ENCODE measurements at regions not wholly inside any gene's neighbourhood (a gene's known extent, or its start where the extent isn't known, plus 50 kb on each side); places are given as distances from the start of the nearest gene placed in this dataset.
"Not testable (repeated sequence)": the region's sequence is repeated elsewhere in the genome, so short reads cannot be mapped to it uniquely, and the experiment has no call there.

DNA sequence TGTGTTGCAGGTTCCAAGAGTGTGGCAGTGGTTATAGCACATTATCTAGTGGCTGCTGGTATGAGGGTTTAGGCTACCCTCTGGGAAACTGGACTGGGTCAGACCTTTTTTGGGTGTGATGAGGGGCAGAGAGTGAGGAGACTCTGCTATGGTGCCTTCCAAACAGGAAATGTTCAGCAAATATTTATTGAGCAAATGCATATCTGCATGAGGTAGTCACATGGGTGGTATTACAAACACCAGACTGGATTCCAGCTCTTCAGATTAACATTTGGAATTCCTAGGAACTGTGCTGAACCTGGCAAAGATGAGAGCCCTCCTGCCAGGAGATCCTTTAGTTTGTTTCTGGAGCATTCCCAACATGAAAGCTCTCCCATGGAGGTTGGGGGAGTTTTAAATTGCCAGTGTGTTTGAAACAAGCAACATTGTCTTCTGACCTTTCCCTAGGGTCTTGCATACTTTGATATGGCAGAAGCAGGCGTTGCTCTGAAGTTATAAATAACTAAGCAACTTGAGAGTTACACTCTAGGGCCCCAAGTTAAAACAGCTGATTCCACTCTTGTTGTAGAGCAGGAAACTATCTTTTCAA is 341.2 kb upstream of the C2CD4B start:
- no peak for DNase-seq (ENCODE audit: low spot score)

DNA sequence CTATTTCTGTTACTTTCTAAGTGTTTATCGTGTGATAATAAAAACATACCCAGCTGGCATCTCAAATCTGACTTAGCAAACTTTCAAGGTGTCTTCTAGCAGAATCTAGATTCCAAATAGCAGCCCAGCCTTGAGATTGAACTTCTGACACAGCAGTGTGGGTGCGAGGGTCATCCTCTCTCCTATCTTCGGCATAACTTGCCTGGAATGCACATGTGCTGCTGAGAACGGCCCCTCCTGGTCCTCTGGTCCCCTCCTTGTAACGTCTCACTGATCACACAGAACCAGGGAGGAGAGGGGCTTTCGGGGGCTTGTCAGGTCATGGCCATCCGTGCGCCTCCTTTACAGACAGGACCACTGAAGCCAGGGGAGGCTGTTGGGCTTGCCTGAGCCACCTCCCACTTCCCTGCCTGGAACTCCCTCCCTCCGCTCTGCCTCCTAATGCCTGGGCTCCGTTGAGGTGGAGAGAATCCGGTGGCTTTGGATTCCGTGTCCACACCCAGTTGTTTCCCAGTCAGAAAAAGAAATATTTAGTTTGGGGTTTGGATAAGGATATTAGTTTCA is 344.4 kb upstream of the C2CD4B start:
- DNase-seq (ENCODE audit: low spot score) = no peak

DNA sequence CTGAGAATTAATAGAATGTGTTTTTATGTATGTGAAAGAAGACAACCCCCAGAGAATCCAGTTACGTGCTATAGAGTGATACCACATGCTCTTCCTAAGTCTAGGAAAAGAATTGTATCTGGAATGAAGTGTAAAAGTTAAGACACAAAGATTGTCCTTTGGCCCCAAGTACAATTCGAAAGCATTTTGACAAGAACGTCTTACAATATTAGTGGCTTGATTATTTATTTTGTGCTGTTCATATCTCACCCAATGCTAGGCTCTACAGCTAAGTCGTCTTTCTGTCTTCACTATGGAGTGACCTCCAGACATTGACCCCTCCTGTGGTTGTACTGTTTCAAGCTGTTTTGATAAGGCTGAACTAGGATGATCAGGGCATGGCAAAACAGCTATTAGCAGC is 345.7 kb upstream of the C2CD4B start:
- DNase-seq (ENCODE audit: low spot score) = no peak

DNA sequence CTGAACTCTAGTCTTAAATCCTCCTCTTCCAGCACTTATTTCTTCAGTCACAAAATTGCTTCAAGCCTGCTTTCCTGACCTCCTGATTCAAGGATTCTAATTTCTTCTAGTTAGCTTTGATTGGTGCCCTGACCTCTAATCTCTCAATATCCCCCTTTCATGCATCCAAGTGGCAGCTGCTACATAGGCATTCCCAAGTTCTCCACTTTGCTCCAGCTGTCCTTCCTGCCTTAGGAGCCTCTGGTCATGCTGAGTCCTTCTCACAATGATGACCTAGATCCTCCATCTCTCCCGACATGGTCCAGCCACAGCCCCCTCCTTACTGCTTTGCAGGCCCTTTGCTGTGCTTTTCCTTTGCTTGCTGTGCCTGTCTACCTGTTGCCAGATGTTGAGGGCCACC is 347.8 kb upstream of the C2CD4B start:
- DNase-seq (ENCODE audit: low spot score) = no peak

DNA sequence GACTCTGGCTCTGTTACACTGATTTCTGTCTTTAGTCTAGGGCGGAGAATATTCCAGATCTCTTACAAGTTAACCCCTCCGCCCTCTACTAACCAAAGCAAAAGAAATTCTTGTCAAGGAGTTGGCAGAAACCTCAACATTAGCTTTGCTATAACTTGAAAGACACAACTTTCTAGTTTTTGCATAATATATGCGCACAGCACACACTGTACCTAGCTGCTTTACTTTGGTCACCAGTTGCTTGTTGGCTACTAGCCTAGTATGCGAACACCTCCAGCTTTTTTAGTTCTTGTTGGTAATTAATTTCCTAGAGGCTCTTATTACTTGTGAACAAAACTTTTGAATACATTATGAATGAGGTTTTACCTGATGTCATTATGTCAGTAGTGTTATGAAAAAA is 348.8 kb upstream of the C2CD4B start:
- DNase-seq (ENCODE audit: low spot score) = no peak

DNA sequence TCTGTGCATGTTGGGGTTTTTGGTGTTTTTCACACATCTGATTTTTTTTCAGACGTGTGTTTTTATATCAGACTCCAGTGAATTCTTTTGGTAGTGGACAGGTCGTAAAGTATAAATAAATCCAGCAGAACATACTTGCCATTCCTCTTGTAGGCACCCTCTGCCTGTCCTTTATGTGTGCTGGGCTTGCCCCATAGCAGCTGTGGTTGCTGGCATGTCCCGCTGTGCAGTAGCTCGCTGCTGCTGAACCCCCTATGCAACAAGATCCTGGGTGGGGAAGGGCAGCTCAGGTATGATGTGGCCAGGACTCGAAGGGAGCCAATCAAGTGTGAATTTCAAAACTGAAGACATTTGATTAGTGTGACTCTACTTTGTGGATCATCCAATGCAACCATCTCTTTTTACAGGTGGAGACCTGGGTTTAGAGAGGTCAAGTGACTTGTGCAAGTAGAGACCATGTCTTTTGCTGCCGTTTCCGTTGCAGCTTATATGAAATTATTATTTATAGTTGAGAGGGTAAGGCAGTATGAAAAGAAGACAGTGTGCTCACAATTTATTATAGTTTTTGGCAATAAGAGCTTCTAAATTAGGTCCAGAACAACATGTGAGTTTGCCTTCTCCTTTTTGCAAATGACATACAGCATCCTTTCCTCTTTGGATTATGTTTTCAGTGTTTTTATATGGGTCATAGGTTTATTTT is 350.8 kb upstream of the C2CD4B start:
- DNase-seq (ENCODE audit: low spot score) = no peak

DNA sequence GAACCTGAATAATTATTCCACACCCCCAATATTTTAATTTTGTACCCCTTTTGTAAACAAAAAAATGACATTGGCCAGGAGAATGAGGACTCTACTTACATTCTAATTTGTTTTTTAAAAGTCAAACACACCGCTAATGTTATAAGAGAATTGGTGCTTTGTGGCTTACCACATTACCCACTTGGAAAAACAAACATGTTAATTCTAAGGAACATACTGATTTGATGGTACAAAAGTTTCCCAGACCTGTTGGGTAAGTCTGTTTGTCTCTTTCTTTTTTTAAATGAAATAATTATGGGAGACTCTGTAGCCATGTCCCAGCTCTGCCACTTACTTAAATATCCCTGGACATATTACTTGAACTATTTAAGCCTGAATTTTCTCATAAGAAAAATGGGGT is 352.5 kb upstream of the C2CD4B start:
- no peak for DNase-seq (ENCODE audit: low spot score)

DNA sequence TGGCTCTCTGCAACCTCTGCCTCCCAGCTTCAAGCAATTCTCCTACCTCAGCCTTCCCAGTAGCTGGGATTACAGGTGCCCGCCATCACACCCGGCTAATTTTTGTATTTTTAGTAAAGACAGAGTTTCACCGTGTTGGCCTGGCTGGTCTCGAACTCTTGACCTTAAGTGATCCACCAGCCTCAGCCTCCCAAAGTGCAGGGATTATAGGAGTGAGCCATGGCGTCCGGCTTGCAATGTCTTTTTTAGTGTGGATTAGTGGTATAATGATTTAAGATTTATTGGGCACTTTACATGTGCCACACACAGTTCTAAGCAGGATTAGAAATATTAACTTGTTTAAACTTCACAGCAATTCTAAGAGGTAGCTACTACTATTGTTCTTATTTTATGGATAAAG is 353.6 kb upstream of the C2CD4B start:
- DNase-seq (ENCODE audit: low spot score) = not testable (repeated sequence)

DNA sequence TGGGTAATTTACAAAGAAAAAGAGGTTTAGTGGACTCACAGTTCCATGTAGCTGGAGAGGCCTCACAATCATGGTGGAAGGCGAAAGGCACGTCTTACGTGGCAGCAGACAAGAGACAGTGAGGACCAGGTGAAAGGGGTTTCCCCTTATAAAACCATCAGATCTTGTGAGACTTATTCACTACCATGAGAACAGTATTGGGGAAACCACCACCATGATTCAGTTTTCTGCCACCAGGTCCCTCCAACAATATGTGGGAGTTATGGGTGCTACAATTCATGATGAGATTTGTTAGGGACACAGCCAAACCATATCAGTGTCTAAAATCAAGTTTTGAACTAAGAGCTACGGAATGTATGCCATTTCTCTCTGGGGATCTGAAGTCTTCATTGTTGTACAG is 354.8 kb upstream of the C2CD4B start:
- no peak for DNase-seq (ENCODE audit: low spot score)

DNA sequence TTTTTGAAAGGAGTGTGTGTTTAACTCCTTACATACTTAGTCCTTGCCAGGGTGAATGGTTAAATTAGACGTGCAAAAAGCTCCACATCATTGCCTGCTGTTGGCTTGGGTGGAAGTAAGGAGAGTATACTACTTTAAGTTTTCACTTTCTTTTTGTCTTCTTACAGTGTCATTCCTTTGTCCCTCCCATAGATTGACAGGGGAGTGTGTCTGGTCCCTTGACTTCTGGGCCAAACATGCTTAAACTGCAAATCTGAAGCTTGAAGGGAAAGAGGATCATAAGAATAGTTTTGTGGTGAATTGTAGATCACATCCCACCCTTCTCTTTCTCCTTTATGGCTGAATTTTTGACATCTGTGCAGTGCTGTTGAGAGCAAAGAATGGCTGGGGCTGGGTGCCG is 355.8 kb upstream of the C2CD4B start:
- DNase-seq (ENCODE audit: low spot score) = no peak

DNA sequence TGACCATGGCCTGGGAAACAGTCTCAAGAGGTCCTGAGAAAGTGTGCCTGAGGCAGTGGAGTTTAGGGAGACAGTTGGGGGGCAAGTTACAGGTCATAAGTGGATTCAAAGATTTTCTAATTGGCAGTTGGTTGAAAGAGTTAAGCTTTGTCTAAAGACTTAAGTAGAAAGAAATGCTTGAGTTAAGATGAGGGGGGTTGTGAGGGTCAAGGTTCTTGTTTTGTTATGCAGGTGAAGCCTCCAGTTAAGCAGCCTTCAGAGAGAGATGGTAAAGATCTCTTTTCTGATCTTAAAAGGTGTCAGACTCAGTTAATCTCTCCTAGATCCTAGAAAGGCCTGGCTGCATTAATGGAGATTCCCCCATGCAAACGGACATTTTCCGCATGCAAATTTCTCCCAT is 356.3 kb upstream of the C2CD4B start:
- no peak for DNase-seq (ENCODE audit: low spot score)

DNA sequence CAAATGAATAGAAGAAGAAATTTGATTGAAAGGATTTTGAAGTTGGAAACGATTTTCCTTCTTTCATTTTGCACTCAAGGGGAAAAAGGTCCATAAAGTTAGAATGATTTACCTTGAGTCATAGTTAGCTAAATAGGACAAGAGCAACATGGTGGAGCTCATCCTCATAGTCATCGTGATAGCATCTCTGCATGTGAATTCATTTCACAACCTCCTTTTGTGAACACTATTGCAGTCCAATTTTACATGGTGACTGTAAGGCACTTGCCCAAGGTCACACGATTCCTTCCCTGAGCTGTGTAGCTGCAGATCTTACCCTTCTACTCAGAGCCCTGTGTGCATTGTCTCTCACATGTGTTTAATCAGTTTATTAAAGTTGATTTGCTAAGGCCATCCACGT is 359.8 kb upstream of the C2CD4B start:
- DNase-seq (ENCODE audit: low spot score) = no peak

DNA sequence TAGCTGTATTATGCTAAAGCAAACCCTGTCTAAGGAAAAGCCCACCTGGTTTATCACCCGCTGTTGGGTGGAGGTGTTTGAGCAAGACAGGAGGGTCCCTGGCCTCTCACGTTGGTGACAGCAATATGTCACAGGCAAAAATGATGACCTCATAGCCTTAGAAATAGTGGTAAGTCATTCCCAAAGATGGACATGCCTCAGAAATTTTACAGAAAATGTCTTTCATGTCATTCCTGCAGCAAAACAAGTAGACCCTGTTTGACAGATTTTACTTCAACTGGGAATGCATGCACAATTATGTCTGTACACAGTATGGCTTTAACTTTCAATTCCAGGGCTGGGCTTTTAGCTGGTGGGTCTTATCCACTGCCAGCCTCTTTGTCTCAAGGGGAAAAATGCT is 362.3 kb upstream of the C2CD4B start:
- DNase-seq (ENCODE audit: low spot score) = no peak

DNA sequence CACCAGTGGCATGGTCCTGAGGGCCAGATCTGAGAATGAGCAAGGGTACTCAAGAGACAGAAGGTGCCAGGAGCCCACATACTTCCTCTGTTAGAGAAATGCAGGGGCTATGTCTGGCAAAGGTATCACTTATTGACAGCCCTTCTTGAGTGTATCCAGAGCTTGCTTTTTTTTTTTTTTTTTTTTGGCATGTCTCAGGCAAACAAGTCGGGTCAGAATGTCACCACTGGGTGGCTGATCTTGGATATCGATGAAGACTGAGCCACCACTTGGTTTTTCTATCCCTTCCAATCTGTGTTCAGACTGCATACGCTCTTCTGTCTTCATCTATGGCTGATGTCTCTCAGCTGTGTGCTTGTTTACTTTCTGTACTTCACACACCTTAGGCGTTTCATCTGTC is 363.4 kb upstream of the C2CD4B start:
- no peak for DNase-seq (ENCODE audit: low spot score)

DNA sequence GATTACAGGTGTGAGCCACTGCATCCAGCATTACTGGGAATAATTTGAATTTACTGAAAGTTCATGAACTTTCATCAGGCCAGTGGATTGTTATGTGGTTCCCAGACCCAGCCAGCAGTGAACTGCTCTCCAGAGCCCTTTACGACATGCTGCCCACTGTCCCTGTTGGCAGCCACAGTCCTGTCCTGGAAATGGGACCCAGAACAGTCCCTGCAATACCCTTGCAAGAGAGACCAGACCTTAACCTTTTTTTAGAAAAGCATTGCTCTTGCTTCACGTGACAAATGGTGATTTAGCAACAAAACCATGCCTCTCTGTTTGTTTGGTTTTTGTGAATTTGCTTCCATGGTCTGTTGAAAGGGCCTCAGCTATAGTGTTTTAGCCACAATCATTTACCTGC is 367.3 kb upstream of the C2CD4B start:
- no peak for DNase-seq (ENCODE audit: low spot score)

DNA sequence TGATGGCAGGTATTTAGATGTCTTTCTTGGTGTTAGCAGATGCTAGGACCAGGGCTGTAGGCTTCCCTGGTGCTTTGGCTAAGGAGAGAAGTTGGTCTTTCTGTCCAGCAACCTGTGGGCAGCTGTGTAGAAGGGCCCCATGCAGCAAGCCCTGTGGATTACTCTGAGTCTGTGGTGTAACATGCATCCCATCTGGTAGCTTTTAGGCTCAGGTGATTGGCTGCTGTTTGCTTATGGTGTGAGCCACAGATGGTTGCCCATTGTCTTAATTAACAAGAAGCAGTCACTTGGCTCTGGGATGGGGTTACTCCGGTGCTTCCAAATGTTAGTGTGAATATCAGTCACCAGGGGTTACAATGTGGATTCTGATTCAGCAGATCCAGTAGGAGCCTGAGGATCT is 368.6 kb upstream of the C2CD4B start:
- no peak for DNase-seq (ENCODE audit: low spot score)

DNA sequence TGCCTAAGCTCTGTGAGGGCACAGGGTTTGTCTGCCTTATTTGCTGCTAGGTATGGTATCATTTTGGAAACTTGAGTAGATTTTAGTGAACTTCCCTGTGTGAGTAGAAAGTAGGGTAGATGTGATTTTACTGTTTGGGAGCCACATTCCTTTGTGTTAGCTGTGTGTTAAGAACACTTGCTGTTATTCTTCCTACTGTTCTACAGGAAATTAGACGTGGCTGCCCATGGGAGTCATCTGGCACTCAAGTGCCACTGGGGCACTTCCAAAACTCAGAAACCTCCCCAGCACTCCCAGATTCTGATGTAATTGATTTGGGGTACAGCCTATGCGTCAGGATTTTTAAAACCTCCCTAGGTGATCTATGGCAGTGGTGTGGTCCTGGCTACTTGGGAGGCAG is 369.9 kb upstream of the C2CD4B start:
- no peak for DNase-seq (ENCODE audit: low spot score)

DNA sequence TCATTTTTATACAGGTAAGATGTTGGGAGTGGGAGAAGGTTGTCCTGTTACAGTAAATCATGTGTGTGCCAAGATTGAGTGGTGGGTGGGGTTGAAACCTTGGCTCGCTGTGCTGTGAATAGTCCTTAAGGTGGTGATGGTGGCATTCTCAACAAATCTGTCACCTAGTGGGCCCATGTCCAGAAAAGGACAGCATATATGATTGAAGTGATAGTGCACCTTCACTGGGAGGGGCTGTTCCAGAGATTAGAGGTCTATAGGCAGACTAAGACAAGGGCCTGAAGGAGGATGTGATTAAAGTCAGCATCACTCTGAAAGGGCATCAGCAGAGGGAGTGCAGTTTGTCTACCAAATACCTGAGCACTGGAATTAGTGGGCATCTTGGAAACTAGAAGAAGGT is 374.2 kb upstream of the C2CD4B start:
- DNase-seq (ENCODE audit: low spot score) = no peak

DNA sequence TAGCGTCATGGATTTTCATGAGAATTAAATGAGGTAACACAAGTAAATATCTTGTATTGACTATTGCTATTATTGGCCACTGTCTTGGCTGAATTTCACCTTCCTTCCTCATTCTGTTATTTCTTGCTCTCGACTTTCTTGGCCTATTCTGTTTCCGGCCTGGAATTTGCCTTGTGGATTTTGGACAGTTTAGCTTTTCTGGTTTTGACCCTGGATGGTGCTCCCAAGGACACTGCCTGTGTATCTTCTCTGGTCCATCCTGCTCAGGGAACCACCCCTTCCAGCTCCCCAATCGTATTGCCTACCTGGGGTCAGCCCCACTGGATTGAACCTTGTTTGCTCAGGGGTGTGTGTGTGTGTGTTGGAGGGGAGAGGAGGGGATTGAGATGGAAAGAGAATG is 376.2 kb upstream of the C2CD4B start:
- no peak for DNase-seq (ENCODE audit: low spot score)

DNA sequence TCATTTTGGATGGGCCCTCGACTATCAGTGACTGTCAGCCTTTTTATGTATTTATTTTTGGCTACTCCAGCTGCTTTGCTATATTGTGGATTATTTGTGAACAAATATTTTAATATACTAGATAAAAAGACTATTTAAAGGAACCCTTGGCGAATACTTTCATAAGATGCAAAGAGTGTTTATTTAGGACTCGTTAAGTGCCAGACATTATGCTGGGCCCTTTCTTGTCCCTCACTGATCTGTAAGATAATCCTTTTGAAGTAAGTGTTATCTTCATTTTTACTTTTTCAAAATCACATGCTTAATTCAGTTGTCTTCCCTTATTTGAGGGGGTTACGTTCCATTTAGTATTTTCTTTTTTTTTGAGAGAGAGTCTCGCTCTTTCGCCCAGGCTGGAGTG is 376.8 kb upstream of the C2CD4B start:
- no peak for DNase-seq (ENCODE audit: low spot score)

DNA sequence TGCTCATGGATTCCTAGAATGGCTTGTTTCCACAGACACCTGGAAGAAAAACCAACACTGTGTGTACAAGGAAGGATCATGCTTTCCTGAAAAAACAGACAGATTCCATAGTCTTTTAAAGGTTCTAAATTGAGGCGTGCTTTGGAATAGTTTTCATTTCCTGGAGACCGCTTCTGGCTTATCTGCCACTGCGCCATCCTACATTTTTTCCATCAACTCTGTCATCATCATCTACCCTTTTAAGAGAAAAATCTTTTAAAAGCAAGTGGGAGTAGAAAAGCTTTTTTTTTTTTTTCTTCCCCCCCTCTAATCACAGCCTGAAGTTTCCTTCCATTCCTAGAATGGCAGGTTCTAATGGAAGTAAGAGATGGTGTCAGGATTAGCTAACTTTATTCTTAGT is 379.4 kb upstream of the C2CD4B start:
- DNase-seq (ENCODE audit: low spot score) = no peak

DNA sequence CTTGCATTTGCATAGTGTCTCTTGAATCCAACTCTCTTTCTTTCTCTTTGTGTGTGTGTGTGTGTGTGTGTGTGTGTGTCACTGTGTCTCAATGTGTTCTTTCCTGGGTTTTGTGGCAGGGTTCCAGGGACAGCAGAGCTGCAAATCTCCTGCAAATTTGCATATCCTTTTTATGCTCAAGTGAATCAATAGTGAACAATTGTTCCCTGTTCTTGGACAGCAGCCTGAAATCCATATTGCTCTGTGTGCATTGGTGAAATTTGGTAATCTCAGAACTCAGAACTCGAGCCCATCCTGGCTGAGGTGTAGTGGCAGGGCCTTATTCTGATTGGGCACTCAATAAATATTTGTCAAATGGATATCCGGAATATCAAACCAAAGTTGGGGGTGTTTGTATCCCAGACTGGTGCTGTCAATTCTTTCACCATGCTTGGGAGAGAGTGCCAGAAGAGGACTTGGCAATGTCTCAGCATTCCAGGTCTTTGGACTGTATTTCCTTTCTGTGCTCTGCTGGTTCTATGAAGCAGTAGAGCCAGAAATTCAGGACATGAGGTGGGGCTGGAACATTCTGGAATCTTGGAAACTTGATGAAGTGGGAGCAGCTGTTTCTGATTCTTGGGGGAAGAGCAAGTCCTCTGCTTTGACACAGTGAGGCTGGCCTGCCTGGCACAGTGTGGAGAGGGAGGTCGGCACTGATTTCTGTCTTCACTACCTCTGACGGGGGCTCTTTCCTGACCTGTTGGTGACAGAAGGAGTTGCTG is 380.6 kb upstream of the C2CD4B start:
- no peak for DNase-seq (ENCODE audit: low spot score)

DNA sequence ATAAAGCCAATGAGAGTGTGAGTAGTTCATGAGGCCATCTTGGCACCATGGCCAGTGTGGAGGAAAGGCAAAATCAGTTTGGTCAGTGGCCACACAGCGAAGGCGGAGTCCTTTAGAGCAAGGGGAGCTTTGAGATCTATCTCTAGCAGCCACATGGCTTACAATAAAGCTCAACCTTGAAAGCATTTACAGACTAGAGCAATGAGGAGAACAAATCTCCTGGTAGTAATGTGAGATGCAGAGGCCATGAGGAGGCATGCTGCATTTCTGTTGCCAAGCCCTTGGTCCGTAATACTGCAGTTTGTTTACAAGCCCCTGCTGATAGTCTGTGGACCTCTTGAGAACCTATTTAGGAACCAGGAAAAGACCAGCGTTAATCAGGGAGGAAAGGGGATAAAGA is 381.5 kb upstream of the C2CD4B start:
- DNase-seq (ENCODE audit: low spot score) = no peak

Data from HuH-7.5 (cell line).